Thoracic aorta (tissue), 2 donors: ENCODE measurements at regions not wholly inside any gene's neighbourhood (a gene's known extent, or its start where the extent isn't known, plus 50 kb on each side); places are given as distances from the start of the nearest gene placed in this dataset.

Experiments
- ATAC-seq: fragments of 150-250 bp; one replicate; pipeline ENCODE4 v1.8.0; 2017; ENCODE audit warnings: low read depth; ENCODE audit not compliant: insufficient number of reproducible peaks, low FRiP score
- DNase-seq: peaks from one replicate; pipeline ENCODE4 v3.0.0-alpha.2; 2020; ENCODE audit warnings: low spot score
- H3K27ac ChIP-seq, 2 donors: fragments of 200-600 bp; sonication (generic); 1 replicate in 1 of 2; 2 replicates in 1 of 2; pipeline ENCODE4 v1.5.1; 2016; ENCODE audit warnings: mild to moderate bottlenecking in 2 of 2, moderate library complexity in 2 of 2
- H3K27me3 ChIP-seq: fragments of 200-600 bp; sonication (generic); replicated peaks from 2 replicates; pipeline ENCODE4 v1.6.0; 2016; ENCODE audit warnings: mild to moderate bottlenecking; ENCODE audit not compliant: insufficient read depth
- H3K36me3 ChIP-seq: fragments of 200-600 bp; sonication (generic); one replicate; pipeline ENCODE4 v1.5.1; 2016
- H3K4me1 ChIP-seq, 2 donors: fragments of 200-600 bp; sonication (generic); 1 replicate in 1 of 2; 2 replicates in 1 of 2; pipeline versions ENCODE4 v1.5.1 to v1.6.0; 2016; ENCODE audit warnings: low read depth in 2 of 2, mild to moderate bottlenecking in 1 of 2; ENCODE audit not compliant: control insufficient read depth in 1 of 2
- H3K4me3 ChIP-seq: fragments of 200-600 bp; sonication (generic); 2 replicates; pipeline ENCODE4 v1.5.1; 2016; ENCODE audit warnings: mild to moderate bottlenecking
- H3K9me3 ChIP-seq: fragments of 200-600 bp; sonication (generic); 2 replicates; pipeline ENCODE4 v1.5.1; 2016
- TF ChIP-seq, protein P1 (sequence below): fragments of 200-600 bp; sonication (generic); IDR thresholded peaks from one replicate; pipeline ENCODE4 v1.5.1; 2019; ENCODE audit warnings: antibody characterized with exemption

DNA sequence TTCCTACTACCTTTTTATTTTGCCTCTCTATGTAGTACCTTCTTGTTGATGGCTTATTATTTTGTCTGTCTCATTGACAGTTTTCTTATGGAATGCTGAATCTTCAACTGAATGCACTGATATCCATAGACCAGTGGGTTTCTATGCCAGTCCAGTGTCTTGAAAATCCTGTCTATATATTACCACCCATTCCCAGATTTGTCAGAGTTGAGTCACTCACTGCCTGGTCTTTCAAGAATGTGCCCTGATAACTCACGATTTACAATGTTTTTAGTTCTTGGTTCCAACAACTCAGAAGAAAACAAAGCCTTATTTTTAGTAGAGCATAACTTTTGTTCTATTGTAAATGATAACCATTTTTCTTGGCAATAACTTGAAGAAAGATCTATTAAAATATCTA lies 606.0 kb upstream of the PITX2 start:
- Histone ChIP-seq H3K27ac (no peak overlapping the region), H3K27me3 (no peaks in the 10 kb centered on the region), H3K9me3 (no peaks in the 10 kb centered on the region), H3K4me1 (no peaks in the 10 kb centered on the region), H3K4me3 (no peak overlapping the region), H3K36me3 (no peaks in the 10 kb centered on the region)
- DNase-seq = no peak
- TF ChIP-seq, protein P1, sequence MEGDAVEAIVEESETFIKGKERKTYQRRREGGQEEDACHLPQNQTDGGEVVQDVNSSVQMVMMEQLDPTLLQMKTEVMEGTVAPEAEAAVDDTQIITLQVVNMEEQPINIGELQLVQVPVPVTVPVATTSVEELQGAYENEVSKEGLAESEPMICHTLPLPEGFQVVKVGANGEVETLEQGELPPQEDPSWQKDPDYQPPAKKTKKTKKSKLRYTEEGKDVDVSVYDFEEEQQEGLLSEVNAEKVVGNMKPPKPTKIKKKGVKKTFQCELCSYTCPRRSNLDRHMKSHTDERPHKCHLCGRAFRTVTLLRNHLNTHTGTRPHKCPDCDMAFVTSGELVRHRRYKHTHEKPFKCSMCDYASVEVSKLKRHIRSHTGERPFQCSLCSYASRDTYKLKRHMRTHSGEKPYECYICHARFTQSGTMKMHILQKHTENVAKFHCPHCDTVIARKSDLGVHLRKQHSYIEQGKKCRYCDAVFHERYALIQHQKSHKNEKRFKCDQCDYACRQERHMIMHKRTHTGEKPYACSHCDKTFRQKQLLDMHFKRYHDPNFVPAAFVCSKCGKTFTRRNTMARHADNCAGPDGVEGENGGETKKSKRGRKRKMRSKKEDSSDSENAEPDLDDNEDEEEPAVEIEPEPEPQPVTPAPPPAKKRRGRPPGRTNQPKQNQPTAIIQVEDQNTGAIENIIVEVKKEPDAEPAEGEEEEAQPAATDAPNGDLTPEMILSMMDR = no peak
- ATAC-seq = no peak

DNA sequence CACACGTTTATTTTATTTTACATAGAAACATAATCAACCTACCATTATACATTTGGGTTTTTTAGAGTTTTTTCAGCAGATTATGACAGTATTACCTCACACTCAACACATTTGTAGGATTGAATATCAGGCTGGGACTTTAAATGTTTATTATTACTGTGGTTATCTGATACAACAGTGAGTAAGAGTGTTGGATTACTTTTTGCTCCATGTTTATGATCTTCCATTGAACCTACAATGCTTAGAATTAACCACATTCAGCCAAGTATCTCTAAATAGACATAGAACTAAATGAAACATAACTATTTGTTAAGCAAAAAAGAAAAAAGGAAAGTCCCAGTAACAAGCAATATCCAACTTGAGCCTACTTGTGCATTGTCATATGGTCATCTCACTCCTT lies 607.4 kb upstream of the PITX2 start:
- Histone ChIP-seq H3K36me3 (no peaks in the 10 kb centered on the region), H3K9me3 (no peaks in the 10 kb centered on the region), H3K27me3 (no peaks in the 10 kb centered on the region), H3K27ac (no peak overlapping the region), H3K4me3 (no peak overlapping the region), H3K4me1 (no peaks in the 10 kb centered on the region)
- DNase-seq (no peak), ATAC-seq (no peak)
- TF ChIP-seq, protein P1 = no peak

GRCh38 chr4:111231281-111231680 lies 608.4 kb upstream of the PITX2 start:
- Histone ChIP-seq H3K36me3 (no peaks in the 10 kb centered on the region), H3K9me3 (no peaks in the 10 kb centered on the region), H3K27ac (no peak overlapping the region), H3K4me1 (no peaks in the 10 kb centered on the region), H3K4me3 (no peak overlapping the region), H3K27me3 (no peaks in the 10 kb centered on the region)
- DNase-seq (no peak), ATAC-seq (no peak)
- TF ChIP-seq, protein P1 = no peak

- ATAC-seq = no peak
- Histone ChIP-seq H3K4me1 (no peaks in the 10 kb centered on the region), H3K27me3 (no peaks in the 10 kb centered on the region), H3K27ac (no peak overlapping the region), H3K36me3 (no peaks in the 10 kb centered on the region), H3K9me3 (no peaks in the 10 kb centered on the region), H3K4me3 (no peak overlapping the region)
- TF ChIP-seq, protein P1 = no peak
- no peak for DNase-seq
These were observed 612.1 kb upstream of the PITX2 start for GRCh38 chr4:111234939-111235338.

GRCh38 chr4:111263836-111264235 lies 641.0 kb upstream of the PITX2 start:
- H3K36me3 ChIP-seq = no peaks in the 10 kb centered on the region
- peaks cover 0 to 7% of the 10 kb centered on the region in 2 donors for H3K4me1 ChIP-seq
- ATAC-seq (no peak), DNase-seq (no peak)
- TF ChIP-seq, protein P1 = no peak
- no peak overlapping the region for H3K4me3 ChIP-seq
- no peaks in the 10 kb centered on the region for H3K9me3 ChIP-seq
- no peaks in the 10 kb centered on the region for H3K27me3 ChIP-seq
- no peak overlapping the region for H3K27ac ChIP-seq
